ENCODE measurements at regions not wholly inside any gene's neighbourhood (a gene's known extent, or its start where the extent isn't known, plus 50 kb on each side); places are given as distances from the start of the nearest gene placed in this dataset.

DNA sequence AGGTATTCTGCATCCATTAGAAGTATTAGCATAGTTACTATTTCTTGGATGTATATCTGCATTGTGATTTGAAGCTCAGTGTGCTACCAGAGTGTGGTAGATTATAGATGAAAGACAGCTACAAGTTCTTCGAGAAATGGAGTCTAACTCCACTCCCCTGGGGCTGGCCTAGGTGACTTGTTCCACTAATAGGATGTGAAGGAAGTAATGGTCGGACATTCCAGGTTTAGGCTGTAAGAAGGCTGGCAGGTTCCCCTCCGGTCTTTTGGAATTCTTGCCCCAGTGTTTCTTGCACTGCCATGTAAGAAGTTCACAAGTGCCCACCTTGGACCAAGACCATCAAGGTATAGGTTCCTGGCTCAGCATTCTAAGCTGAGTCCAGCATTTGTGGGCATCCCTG, 236.4 kb downstream of the FLRT2 start:
- TF ChIP-seq, protein P1, sequence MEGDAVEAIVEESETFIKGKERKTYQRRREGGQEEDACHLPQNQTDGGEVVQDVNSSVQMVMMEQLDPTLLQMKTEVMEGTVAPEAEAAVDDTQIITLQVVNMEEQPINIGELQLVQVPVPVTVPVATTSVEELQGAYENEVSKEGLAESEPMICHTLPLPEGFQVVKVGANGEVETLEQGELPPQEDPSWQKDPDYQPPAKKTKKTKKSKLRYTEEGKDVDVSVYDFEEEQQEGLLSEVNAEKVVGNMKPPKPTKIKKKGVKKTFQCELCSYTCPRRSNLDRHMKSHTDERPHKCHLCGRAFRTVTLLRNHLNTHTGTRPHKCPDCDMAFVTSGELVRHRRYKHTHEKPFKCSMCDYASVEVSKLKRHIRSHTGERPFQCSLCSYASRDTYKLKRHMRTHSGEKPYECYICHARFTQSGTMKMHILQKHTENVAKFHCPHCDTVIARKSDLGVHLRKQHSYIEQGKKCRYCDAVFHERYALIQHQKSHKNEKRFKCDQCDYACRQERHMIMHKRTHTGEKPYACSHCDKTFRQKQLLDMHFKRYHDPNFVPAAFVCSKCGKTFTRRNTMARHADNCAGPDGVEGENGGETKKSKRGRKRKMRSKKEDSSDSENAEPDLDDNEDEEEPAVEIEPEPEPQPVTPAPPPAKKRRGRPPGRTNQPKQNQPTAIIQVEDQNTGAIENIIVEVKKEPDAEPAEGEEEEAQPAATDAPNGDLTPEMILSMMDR (IDR thresholded peaks at IDR 0.05; ENCODE audit: insufficient read depth, low read depth, low read length): no peak
- H3K4me3 ChIP-seq (ENCODE audit: low read depth, low read length): no peak overlapping the region
- DNase-seq (ENCODE audit: low read depth): no peak

GRCh38 chr14:85764822-85765221, 234.9 kb downstream of the FLRT2 start:
- DNase-seq (ENCODE audit: low read depth): peak; percentile 7
- TF ChIP-seq, protein P1 (IDR thresholded peaks at IDR 0.05; ENCODE audit: insufficient read depth, low read depth, low read length): no peak
- H3K4me3 ChIP-seq (ENCODE audit: low read depth, low read length): no peak overlapping the region

- TF ChIP-seq, protein P1 (IDR thresholded peaks at IDR 0.05; ENCODE audit: insufficient read depth, low read depth, low read length): no peak
- no peak overlapping the region for H3K4me3 ChIP-seq (ENCODE audit: low read depth, low read length)
- no peak for DNase-seq (ENCODE audit: low read depth)
These were observed 232.6 kb downstream of the FLRT2 start for GRCh38 chr14:85762526-85762925.

DNA sequence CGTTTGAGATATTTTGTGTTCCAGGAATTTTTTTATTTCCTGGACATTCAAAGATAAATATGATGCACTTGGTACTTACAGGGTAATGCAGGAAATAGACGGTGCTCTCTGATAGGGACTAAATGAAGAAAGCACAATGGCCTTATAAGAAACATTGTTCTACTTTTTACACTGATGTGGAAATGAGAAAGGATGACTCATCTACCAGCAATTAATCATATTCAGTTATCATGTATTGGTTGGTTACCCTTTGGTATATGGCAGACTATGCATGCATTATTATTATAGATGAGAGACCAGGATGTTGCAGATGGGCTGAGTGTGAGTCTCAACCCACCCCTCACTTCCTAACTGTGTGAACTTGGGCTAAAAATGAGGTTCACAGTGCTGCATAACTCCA, 222.2 kb downstream of the FLRT2 start:
- TF ChIP-seq, protein P1 (IDR thresholded peaks at IDR 0.05; ENCODE audit: insufficient read depth, low read depth, low read length): no peak
- no peak overlapping the region for H3K4me3 ChIP-seq (ENCODE audit: low read depth, low read length)
- no peak for DNase-seq (ENCODE audit: low read depth)

GRCh38 chr14:85744573-85744972, 214.6 kb downstream of the FLRT2 start:
- TF ChIP-seq, protein P1 (IDR thresholded peaks at IDR 0.05; ENCODE audit: insufficient read depth, low read depth, low read length): no peak
- no peak for DNase-seq (ENCODE audit: low read depth)
- H3K4me3 ChIP-seq (ENCODE audit: low read depth, low read length): no peak overlapping the region

DNA sequence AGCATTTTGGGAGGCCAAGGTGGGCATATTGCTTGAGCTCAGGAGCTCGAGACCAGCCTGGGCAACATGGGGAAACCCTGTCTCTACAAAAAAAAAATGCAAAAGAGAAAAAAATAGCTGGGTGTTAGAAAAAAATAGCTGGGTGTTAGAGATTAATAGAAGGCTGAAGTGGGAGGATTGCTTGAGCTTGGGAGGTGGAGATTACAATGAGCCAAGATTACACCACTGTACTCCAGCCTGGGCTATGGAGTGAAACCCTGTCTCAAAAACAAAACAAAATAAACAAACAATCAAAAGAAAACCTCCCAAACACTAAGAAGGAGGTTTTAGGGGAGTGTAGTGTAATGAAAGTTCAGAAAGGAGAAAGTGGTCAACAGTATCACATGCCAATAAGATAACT, 202.1 kb downstream of the FLRT2 start:
- TF ChIP-seq, protein P1 (IDR thresholded peaks at IDR 0.05; ENCODE audit: insufficient read depth, low read depth, low read length): no peak
- no peak overlapping the region for H3K4me3 ChIP-seq (ENCODE audit: low read depth, low read length)
- DNase-seq (ENCODE audit: low read depth): no peak

DNA sequence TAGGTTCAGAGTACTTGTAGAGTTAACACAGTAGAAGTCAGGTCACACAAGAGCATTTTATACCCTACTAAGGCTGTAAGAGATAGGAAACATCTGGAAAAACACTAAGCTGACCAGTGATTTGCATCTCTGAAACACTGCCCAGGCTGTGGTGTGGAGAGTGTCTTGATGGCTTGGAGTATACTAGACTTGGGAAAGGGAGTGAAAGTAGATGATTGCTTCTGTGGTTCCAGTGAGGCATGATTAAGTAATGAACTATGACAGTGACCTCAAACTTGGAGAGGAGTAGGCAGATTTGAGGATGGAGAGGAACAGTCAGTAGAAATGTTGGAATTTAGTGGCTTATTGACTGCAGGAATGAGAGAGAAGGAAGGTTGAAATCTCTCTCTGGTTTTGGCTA, 201.2 kb downstream of the FLRT2 start:
- no peak overlapping the region for H3K4me3 ChIP-seq (ENCODE audit: low read depth, low read length)
- TF ChIP-seq, protein P1 (IDR thresholded peaks at IDR 0.05; ENCODE audit: insufficient read depth, low read depth, low read length): no peak
- DNase-seq (ENCODE audit: low read depth): peak; percentile 89

All from fibroblast of villous mesenchyme (primary cell).